H1 (cell line): ENCODE measurements at regions not wholly inside any gene's neighbourhood (a gene's known extent, or its start where the extent isn't known, plus 50 kb on each side); places are given as distances from the start of the nearest gene placed in this dataset.

Experiments
- CTCF ChIA-PET: fragments of 300-600 bp; sonication (Branson Sonifier 250); formaldehyde crosslinking; loops from one replicate; lab custom pipeline; 2021; ENCODE audit not compliant: partially characterized antibody; lab: Charles Lee
- POLR2A ChIA-PET: fragments of 300-600 bp; sonication (Branson Sonifier 250); formaldehyde crosslinking; loops from one replicate; lab custom pipeline; 2021; ENCODE audit warnings: inconsistent platforms; ENCODE audit not compliant: partially characterized antibody; lab: Charles Lee
- DNase-seq, 2 experiments: peaks; one replicate each; pipeline versions ENCODE4 v3.0.0 to v3.0.0-alpha.2; 2010 to 2022; ENCODE audit warnings: low spot score in 2 of 2, low read depth in 1 of 2, mixed read lengths in 1 of 2
- FAIRE-seq: peaks from 2 replicates; lab custom pipeline; 2011; peaks lifted over from hg19 to GRCh38; lab: Jason Lieb, UNC
- H2AFZ ChIP-seq: 2 replicates; pipeline ENCODE4 v1.8.1; 2012; ENCODE audit warnings: low read length, inconsistent platforms
- H2AK5ac ChIP-seq: 2 replicates; pipeline ENCODE4 v1.6.1; 2013; ENCODE audit warnings: low read depth, low read length
- H2BK120ac ChIP-seq: replicated peaks from 2 replicates; pipeline ENCODE3; 2013; ENCODE audit warnings: low read depth, low read length, inconsistent platforms
- H2BK12ac ChIP-seq: 2 replicates; pipeline ENCODE4 v1.6.1; 2013; ENCODE audit warnings: low read depth, low read length
- H2BK15ac ChIP-seq: 2 replicates; pipeline ENCODE4 v1.6.1; 2013; ENCODE audit warnings: low read length
- H2BK20ac ChIP-seq: 2 replicates; pipeline ENCODE4 v1.6.1; 2013; ENCODE audit warnings: low read length
- H2BK5ac ChIP-seq: 2 replicates; pipeline ENCODE4 v1.6.1; 2013; ENCODE audit warnings: low read depth, low read length
- H3K14ac ChIP-seq: 2 replicates; pipeline ENCODE4 v1.6.1; 2013; ENCODE audit warnings: inconsistent platforms; ENCODE audit not compliant: insufficient read length
- H3K18ac ChIP-seq: 2 replicates; pipeline ENCODE4 v1.6.1; 2013; ENCODE audit warnings: low read length; ENCODE audit errors: extremely low read depth
- H3K23ac ChIP-seq: 2 replicates; pipeline ENCODE4 v1.6.1; 2013; ENCODE audit warnings: inconsistent platforms; ENCODE audit not compliant: insufficient read length
- H3K23me2 ChIP-seq: 2 replicates; pipeline ENCODE4 v1.6.1; 2013; ENCODE audit warnings: low read depth, low read length
- H3K27ac ChIP-seq: 2 replicates; pipeline ENCODE4 v1.6.1; 2011; ENCODE audit warnings: low read depth, low read length, inconsistent platforms
- H3K27me3 ChIP-seq, 4 experiments: replicated peaks in 1 of 4; 1 replicate in 1 of 4; 2 replicates in 3 of 4; pipeline versions ENCODE4 v1.6.1 to v1.8.1; 2011 to 2013; ENCODE audit warnings: low read length in 3 of 4, mild to moderate bottlenecking in 3 of 4, inconsistent platforms in 2 of 4, mixed read lengths in 2 of 4, moderate library complexity in 1 of 4; ENCODE audit not compliant: control insufficient read depth in 3 of 4, insufficient read depth in 3 of 4; ENCODE audit errors: extremely low read depth in 1 of 4
- H3K36me3 ChIP-seq, 4 experiments: 2 replicates each; pipeline versions ENCODE4 v1.6.1 to v1.8.1; 2011 to 2013; ENCODE audit warnings: mild to moderate bottlenecking in 4 of 4, low read length in 3 of 4, moderate library complexity in 2 of 4, control low read depth in 1 of 4, inconsistent platforms in 1 of 4; ENCODE audit not compliant: insufficient read depth in 4 of 4, control insufficient read depth in 2 of 4
- H3K4ac ChIP-seq: replicated peaks from 2 replicates; pipeline ENCODE3; 2013; ENCODE audit warnings: low read length, low read depth, mixed read lengths, inconsistent platforms; ENCODE audit not compliant: insufficient read length
- H3K4me1 ChIP-seq, 4 experiments: replicated peaks in 1 of 4; 1 replicate in 1 of 4; 2 replicates in 3 of 4; pipeline versions ENCODE4 v1.6.1 to v1.8.1; 2011 to 2013; ENCODE audit warnings: low read length in 3 of 4, inconsistent platforms in 2 of 4, mixed read lengths in 1 of 4; ENCODE audit not compliant: insufficient read depth in 4 of 4, control insufficient read depth in 3 of 4
- H3K4me2 ChIP-seq, 2 experiments: 2 replicates each; pipeline versions ENCODE4 v1.6.1 to v1.8.1; 2011 to 2013; ENCODE audit warnings: low read depth in 2 of 2, low read length in 2 of 2, control low read depth in 1 of 2, inconsistent platforms in 1 of 2, mild to moderate bottlenecking in 1 of 2; ENCODE audit not compliant: insufficient read depth in 1 of 2
- H3K4me3 ChIP-seq, 4 experiments: fragments of 200-600, 300-600 bp in 1 of 4; sonication (generic), shearing (Covaris generic), sonication (Bioruptor Twin) in 1 of 4; 2 replicates each; pipeline versions ENCODE4 v1.5.1 to v1.8.1; 2011 to 2016; ENCODE audit warnings: low read length in 4 of 4, low read depth in 3 of 4, control low read depth in 2 of 4, inconsistent platforms in 2 of 4, mild to moderate bottlenecking in 2 of 4, mixed read lengths in 1 of 4, moderate library complexity in 1 of 4; ENCODE audit not compliant: insufficient read depth in 2 of 4; ENCODE audit errors: extremely low read depth in 1 of 4
- H3K56ac ChIP-seq: replicated peaks from 2 replicates; pipeline ENCODE3; 2013; ENCODE audit warnings: low read depth, mild to moderate bottlenecking, mixed read lengths, low read length, inconsistent platforms; ENCODE audit not compliant: insufficient read length
- H3K79me1 ChIP-seq: 2 replicates; pipeline ENCODE4 v1.6.1; 2013; ENCODE audit warnings: low read depth, low read length, control low read depth
- H3K79me2 ChIP-seq, 2 experiments: 2 replicates each; pipeline versions ENCODE4 v1.6.1 to v1.8.1; 2012 to 2013; ENCODE audit warnings: low read length in 2 of 2, mild to moderate bottlenecking in 2 of 2, inconsistent platforms in 1 of 2; ENCODE audit not compliant: insufficient read depth in 2 of 2, control insufficient read depth in 1 of 2
- H3K9ac ChIP-seq, 4 experiments: replicated peaks in 1 of 4; 1 replicate in 1 of 4; 2 replicates in 3 of 4; pipeline versions ENCODE4 v1.6.1 to v1.8.1; 2011 to 2013; ENCODE audit warnings: low read depth in 3 of 4, low read length in 3 of 4, control low read depth in 2 of 4, mild to moderate bottlenecking in 2 of 4, moderate library complexity in 2 of 4, inconsistent platforms in 1 of 4; ENCODE audit errors: extremely low read depth in 1 of 4
- H3K9me3 ChIP-seq, 2 experiments: 2 replicates each; pipeline versions ENCODE4 v1.6.1 to v1.8.1; 2012 to 2013; ENCODE audit warnings: mild to moderate bottlenecking in 2 of 2, moderate library complexity in 2 of 2, control low read depth in 1 of 2, inconsistent platforms in 1 of 2, low read depth in 1 of 2, low read length in 1 of 2, mixed read lengths in 1 of 2; ENCODE audit not compliant: insufficient read depth in 2 of 2
- H4K20me1 ChIP-seq, 2 experiments: replicated peaks in 1 of 2; 2 replicates each; pipeline versions ENCODE3 to v1.8.1; 2011 to 2013; ENCODE audit warnings: inconsistent platforms in 2 of 2, low read length in 2 of 2, mild to moderate bottlenecking in 1 of 2; ENCODE audit not compliant: insufficient read depth in 2 of 2, control insufficient read depth in 1 of 2
- H4K5ac ChIP-seq: 2 replicates; pipeline ENCODE4 v1.6.1; 2013; ENCODE audit warnings: low read length, low read depth, mixed read lengths, inconsistent platforms; ENCODE audit not compliant: insufficient read length
- H4K8ac ChIP-seq: 2 replicates; pipeline ENCODE4 v1.8.0; 2013; ENCODE audit warnings: mild to moderate bottlenecking, moderate library complexity, low read length, inconsistent platforms; ENCODE audit not compliant: insufficient read depth; ENCODE audit errors: extremely low read depth
- H4K91ac ChIP-seq: replicated peaks from 2 replicates; pipeline ENCODE3; 2013; ENCODE audit warnings: low read length, mixed read lengths, inconsistent platforms; ENCODE audit not compliant: insufficient read length
- NANOG ChIP-seq: IDR thresholded peaks from 2 replicates; pipeline ENCODE4 v1.6.1; 2011; ENCODE audit warnings: low read length, low read depth, mild to moderate bottlenecking, inconsistent platforms; ENCODE audit not compliant: insufficient read depth, poor library complexity, severe bottlenecking
- POLR2A ChIP-seq, 2 experiments: IDR thresholded peaks; 1 replicate in 1 of 2; 2 replicates in 1 of 2; pipeline ENCODE4 v1.6.1; 2011; ENCODE audit warnings: low read depth in 2 of 2, low read length in 2 of 2, mild to moderate bottlenecking in 2 of 2; ENCODE audit errors: control extremely low read depth in 1 of 2
- WGBS, 2 experiments: shearing (Covaris generic) in 1 of 2; methylation state at CpG; one replicate each; pipeline versions ENCODE4 v1.1.6 to v1.1.7; 2013 to 2015; ENCODE audit warnings: low lambda C conversion rate in 2 of 2, mixed read lengths in 2 of 2, inconsistent platforms in 1 of 2, low coverage in 1 of 2, missing lambda C conversion rate in 1 of 2; ENCODE audit not compliant: insufficient replicate concordance in 2 of 2, insufficient coverage in 1 of 2, insufficient read length in 1 of 2; ENCODE audit errors: extremely low coverage in 1 of 2, missing lambda C conversion rate in 1 of 2; 5-methylcytosine and 5-hydroxymethylcytosine counted together

GRCh38 chr2:136232456-136233172, 114.7 kb upstream of the CXCR4 start:
- Histone ChIP-seq H3K27me3 (no peaks in the 10 kb centered on the region), H4K20me1 (no peaks in the 10 kb centered on the region), H3K36me3 (no peaks in the 10 kb centered on the region), H3K79me2 (no peaks in the 10 kb centered on the region), H2BK20ac (no peak overlapping the region), H4K91ac (no peak overlapping the region), H2BK5ac (no peak overlapping the region), H3K4me2 (no peak overlapping the region), H4K8ac (no peak overlapping the region), H4K5ac (no peak overlapping the region), H3K14ac (no peak overlapping the region), H2BK12ac (no peak overlapping the region), H2AFZ (no peak overlapping the region), H3K23ac (no peak overlapping the region), H3K4ac (no peak overlapping the region), H3K79me1 (no peaks in the 10 kb centered on the region), H3K23me2 (no peaks in the 10 kb centered on the region), H3K18ac (no peak overlapping the region), H3K4me1 (no peaks in the 10 kb centered on the region), H3K56ac (no peak overlapping the region), H2BK15ac (no peak overlapping the region), H2BK120ac (no peak overlapping the region), H3K4me3 (no peak overlapping the region), H3K9me3 (0 out of 4 replicates have a peak, but pooled peaks cover 0 to 5% of the 10 kb centered on the region in 2 experiments), H2AK5ac (no peak overlapping the region), H3K27ac (no peak overlapping the region), H3K9ac (no peak overlapping the region)
- ChIA-PET CTCF (interaction anchor here (0.6 kb wide), 1 partner anchor 72 kb away, joined by 3 read pairs; no protein-coding TSS in a partner anchor), POLR2A (no interaction called here)
- DNase-seq, result no peak
- FAIRE-seq, result no peak
- WGBS, 2 experiments, result 62% methylated on average over 7 of the region's 7 CpGs; no CpG with 5 or more reads in 1 of the 2 experiments
- TF ChIP-seq POLR2A (IDR thresholded peaks at IDR 0.05; ENCODE audit: control extremely low read depth in 1 of 2, low read depth in 2 of 2, low read length in 2 of 2) (no peak), NANOG (no peak)
